ENCODE measurements at regions not wholly inside any gene's neighbourhood (a gene's known extent, or its start where the extent isn't known, plus 50 kb on each side); places are given as distances from the start of the nearest gene placed in this dataset.
"Not testable (repeated sequence)": the region's sequence is repeated elsewhere in the genome, so short reads cannot be mapped to it uniquely, and the experiment has no call there.

GRCh38 chr6:134621858-134622257, 303.9 kb upstream of the SGK1 start:
- in situ Hi-C loops (cut with MboI; ENCODE audit: low sequenced_read_pairs): no loop called here

DNA sequence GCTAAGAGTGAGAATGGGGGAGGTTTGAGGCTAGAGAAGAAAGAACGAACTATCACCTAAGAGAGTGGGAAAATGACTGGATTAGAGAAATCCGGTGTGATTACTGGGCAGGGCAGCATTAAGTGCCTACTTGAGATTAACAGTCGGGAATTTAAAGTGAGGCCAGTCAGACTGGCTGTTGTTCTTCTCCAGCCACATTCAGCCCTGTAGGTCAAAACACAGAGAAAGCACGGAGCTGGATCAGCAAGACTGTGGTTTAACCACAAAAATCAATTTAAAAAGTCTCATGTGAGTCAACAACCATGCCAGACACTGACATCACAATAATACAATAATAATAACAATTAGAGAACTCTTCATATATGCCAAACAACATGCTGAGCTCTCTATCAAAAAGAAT, 301.9 kb upstream of the SGK1 start:
- in situ Hi-C loops (cut with MboI; ENCODE audit: low sequenced_read_pairs): no loop called here

DNA sequence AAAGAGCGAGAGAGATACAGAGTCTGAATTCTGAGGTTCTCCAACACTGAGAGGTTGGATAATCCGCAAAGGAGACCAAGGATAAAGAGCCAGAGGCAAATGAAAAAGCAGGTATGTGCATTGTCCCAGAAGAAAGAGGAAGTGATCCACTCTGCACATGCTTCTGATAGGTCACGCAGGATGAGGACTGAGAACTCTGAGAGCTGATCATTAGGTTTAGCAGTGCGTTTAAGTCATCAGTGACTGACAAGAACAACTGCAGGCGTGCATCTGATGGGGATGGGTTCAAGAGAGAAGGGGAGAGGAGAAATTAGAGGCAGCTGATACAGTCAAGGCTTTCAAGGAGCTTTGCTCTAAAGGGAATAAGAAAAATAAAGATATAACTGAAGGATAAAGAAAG, 301.2 kb upstream of the SGK1 start:
- in situ Hi-C loops (cut with MboI; ENCODE audit: low sequenced_read_pairs): no loop called here

- in situ Hi-C loops (cut with MboI; ENCODE audit: low sequenced_read_pairs): no loop called here
These were observed 296.9 kb upstream of the SGK1 start for GRCh38 chr6:134614606-134615485.

- in situ Hi-C loops (cut with MboI; ENCODE audit: low sequenced_read_pairs): not testable (repeated sequence)
These were observed 294.2 kb upstream of the SGK1 start for GRCh38 chr6:134612128-134612527.

- in situ Hi-C loops (cut with MboI; ENCODE audit: low sequenced_read_pairs): no loop called here
These were observed 292.5 kb upstream of the SGK1 start for GRCh38 chr6:134610411-134610810.

- in situ Hi-C loops (cut with MboI; ENCODE audit: low sequenced_read_pairs): no loop called here
These were observed 291.9 kb upstream of the SGK1 start for GRCh38 chr6:134609716-134610261.

GRCh38 chr6:134607411-134607810, 289.5 kb upstream of the SGK1 start:
- in situ Hi-C loops (cut with MboI; ENCODE audit: low sequenced_read_pairs): no loop called here

GRCh38 chr6:134605034-134605433, 287.1 kb upstream of the SGK1 start:
- in situ Hi-C loops (cut with MboI; ENCODE audit: low sequenced_read_pairs): no loop called here

- in situ Hi-C loops (cut with MboI; ENCODE audit: low sequenced_read_pairs): no loop called here
These were observed 286.2 kb upstream of the SGK1 start for GRCh38 chr6:134604014-134604676.

DNA sequence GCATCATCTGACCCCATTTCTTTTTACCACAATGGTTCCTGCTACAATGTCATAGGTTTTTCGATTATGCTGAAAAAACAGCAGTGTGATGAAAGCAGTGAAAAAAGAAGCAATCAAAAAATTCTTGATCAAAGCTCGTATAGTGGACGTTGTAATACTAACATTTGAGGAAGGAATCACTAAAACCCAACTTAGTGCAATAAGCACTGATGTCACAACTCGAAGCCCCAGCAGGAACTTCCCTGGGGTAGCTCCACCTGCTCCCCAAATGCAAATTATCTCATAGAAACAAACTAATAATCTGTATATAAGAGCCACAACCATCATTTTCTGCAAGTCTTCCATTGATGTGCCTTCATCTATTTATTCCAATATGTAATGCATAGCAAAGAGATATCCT, 285.6 kb upstream of the SGK1 start:
- in situ Hi-C loops (cut with MboI; ENCODE audit: low sequenced_read_pairs): no loop called here

- in situ Hi-C loops (cut with MboI; ENCODE audit: low sequenced_read_pairs): no loop called here
These were observed 284.2 kb upstream of the SGK1 start for GRCh38 chr6:134602123-134602522.

DNA sequence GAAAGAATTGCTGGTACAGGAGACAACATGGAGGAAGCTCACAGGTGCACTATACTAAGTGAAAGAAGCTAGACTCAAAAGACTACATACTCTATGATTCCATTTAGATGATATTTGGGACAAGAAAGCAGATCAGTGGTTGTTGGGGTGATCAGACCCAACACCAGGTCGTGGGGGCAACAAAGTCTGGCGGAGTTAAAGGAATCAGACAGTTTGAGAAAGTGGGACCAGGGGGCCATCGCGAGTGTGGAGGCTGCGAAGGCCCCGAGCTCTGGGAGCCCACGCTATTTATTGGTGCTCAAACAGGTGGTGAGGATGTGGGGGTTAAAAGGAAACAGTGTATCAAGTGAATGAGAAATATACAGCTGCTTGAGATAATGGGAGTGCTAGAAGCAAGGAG, 282.8 kb upstream of the SGK1 start:
- in situ Hi-C loops (cut with MboI; ENCODE audit: low sequenced_read_pairs): no loop called here

- in situ Hi-C loops (cut with MboI; ENCODE audit: low sequenced_read_pairs): no loop called here
These were observed 281.2 kb upstream of the SGK1 start for GRCh38 chr6:134599079-134599478.

- in situ Hi-C loops (cut with MboI; ENCODE audit: low sequenced_read_pairs): no loop called here
These were observed 278.3 kb upstream of the SGK1 start for GRCh38 chr6:134596191-134596590.

- in situ Hi-C loops (cut with MboI; ENCODE audit: low sequenced_read_pairs): no loop called here
These were observed 277.0 kb upstream of the SGK1 start for GRCh38 chr6:134594881-134595280.

DNA sequence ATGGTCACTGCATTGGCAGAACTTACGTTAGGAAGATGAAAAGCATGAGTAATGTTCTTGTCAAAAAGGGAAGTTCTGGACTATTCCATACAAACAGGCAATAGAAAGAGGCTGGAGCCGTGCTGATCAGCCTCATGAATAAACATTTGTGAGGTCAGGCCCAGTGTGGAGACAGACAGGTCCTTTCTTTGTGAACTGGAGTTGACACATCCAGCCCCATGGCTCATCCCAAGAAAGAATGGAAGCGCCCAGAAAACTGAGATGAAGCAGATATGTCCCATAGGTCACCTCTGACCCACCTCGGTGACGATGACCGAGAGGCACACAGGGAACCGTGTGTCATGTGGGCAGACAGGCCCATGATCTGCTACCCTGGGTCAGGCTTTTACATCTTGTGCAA, 276.0 kb upstream of the SGK1 start:
- in situ Hi-C loops (cut with MboI; ENCODE audit: low sequenced_read_pairs): no loop called here

DNA sequence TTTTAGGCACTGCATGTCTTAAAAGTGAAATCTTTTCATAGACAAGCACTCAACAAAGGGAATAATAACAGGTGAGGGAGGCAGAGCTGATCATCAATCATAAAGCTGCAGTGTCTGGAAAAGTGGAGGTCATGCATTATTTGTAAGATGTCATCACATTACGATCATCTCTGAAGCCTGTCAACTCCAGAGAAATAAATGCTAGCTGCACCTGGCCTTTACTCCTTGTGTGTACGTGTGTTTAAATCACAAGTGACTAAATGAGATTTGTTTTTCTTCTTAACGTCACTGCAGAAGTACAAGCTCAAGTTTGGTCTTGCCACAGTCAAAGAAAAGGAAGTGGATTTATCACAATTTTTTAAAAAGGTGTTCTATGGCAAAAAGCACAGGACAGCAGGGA, 275.5 kb upstream of the SGK1 start:
- in situ Hi-C loops (cut with MboI; ENCODE audit: low sequenced_read_pairs): no loop called here

- in situ Hi-C loops (cut with MboI; ENCODE audit: low sequenced_read_pairs): no loop called here
These were observed 275.1 kb upstream of the SGK1 start for GRCh38 chr6:134593024-134593423.

DNA sequence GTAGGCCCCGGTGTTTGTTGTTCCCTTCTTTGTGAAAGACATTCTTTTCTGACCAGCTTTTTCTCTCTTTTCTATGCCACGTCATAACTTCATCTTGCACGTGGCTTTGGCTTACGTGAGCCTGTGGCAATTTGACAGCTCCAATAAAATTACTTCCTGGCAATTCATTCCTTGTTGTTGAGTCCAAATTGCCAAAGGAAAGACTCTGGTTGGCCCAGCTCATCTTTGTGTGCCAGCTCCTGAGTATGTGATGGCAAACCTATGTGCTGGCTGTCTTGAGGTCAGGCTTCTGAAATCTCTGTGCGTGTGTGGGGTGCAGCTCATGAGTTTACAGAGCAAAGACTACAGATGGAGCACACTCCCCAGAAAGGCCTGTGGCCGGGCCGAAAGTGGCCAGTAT, 272.5 kb upstream of the SGK1 start:
- in situ Hi-C loops (cut with MboI; ENCODE audit: low sequenced_read_pairs): no loop called here

GRCh38 chr6:134590004-134590403, 272.1 kb upstream of the SGK1 start:
- in situ Hi-C loops (cut with MboI; ENCODE audit: low sequenced_read_pairs): no loop called here

- in situ Hi-C loops (cut with MboI; ENCODE audit: low sequenced_read_pairs): no loop called here
These were observed 271.6 kb upstream of the SGK1 start for GRCh38 chr6:134589512-134589911.

Measured in HL-60/S4 (cell line).